NCI-H1105 treated with DMSO at 0.1 percent for 48 hours (cell line): ENCODE measurements at regions not wholly inside any gene's neighbourhood (a gene's known extent, or its start where the extent isn't known, plus 50 kb on each side); places are given as distances from the start of the nearest gene placed in this dataset.
"Not testable (repeated sequence)": the region's sequence is repeated elsewhere in the genome, so short reads cannot be mapped to it uniquely, and the experiment has no call there.

Experiments
- DNase-seq: peaks from one replicate; lab custom pipeline; 2025; lab: John Stamatoyannopoulos, UW

DNA sequence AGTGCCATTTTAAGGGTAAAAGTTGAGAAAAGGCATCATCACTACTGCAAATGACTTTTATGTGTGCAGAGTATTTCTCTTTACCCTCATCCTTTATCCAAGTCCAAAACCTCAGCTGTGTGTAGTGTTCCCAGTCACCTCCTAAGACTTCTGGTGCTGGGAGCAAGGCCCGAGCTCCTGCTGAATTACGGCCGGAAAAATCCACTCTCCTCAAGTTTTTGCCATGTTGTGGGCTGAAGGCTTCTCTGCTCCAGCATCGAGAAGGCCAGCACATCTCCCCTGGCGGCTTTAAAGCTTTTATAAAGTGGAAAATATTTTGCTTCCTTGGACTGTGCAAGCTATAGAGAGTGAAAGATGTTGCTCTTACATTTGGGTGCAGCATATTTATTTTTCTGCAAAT lies 153.2 kb upstream of the THBS2 start:
- DNase-seq = no peak

DNA sequence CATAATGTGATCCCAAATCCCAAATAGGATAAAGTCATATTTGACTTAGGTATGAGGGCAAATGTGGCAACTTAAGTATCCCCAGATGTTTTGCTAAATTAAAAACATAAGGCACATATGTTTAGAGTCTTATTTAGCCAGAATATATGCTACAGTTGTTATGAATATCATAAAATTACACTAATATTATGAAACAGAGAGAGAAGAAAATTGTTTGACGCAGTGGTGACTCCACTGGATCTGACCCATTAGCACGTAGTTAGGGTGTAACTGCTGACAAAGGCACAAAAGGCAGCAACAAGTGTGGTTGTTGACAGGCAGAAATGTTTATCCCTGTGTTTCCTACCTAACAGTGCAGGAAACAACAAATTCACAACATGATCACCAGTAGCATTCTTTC lies 152.4 kb upstream of the THBS2 start:
- DNase-seq = no peak

DNA sequence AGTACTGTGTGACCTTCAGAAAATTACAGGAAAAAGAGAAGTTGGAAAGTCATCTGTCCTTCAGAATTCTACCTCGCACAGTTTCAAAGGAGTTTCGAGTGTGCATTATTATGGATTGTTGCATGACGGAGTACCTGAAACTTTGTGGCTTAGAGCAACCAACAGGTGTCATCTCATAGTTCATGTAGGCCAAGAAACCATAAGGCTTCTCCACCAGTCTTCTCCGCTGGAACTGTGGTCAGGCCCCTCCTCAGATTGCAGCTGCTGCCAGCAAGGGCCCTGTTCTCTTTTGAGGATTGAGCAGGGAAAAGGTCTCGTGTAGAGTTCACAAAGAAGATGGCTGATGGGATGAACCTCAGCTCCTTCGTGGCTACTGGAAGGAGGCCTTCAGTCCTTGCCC lies 151.2 kb upstream of the THBS2 start:
- DNase-seq = no peak

DNA sequence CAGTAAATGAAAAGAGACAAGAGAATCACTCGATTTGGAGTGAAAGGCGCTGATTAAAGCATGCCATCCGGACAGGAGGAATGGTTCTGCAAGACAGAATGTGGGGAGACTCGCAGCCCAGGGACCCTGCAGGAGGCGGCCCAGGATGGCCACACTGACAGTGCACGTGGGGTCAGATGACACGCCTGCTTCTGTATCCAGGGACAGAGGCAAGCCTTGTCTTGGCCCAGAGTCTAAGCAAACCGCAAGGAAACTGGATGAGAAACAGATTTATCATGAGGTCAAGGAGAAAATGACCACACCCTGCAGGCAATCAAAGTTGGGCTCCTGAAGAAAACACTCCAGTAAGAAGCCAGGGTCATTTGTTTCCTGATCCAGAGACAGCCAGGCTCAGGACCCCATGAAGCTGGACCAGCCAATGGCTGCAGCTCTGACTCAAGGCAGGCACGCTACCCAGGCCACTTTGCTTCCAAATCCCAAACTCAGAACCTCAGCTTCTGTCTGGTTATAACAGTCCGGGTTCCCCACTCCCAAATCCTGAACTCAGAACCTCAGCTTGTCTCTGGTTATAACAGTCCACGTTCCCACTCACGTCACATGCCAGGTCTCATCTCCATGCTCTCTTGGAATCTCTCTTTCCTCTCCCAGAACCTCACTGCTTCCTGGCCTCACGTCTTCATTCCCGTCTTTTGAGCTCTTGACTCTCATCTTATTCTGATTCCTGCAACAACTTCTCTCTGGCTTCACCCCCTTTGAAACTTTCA lies 144.9 kb upstream of the THBS2 start:
- no peak for DNase-seq

DNA sequence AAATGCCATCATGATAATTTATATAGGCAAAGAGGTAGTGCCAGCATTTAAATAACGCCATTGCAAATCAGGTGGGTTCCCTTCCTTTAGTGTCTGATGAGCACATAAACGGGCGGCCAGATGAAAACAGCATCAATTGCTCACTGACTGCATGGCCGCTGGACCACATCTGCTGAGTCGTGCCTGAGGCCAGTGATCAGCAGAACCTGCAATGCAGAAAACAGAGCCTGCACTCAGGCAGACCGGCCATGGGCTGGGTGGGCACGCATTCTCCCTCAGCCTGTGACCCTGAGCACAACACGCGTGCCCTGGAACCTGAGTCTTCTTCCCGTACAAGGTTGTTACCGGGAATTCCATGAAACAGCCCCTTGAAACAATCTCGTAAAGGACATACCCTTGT lies 144.0 kb upstream of the THBS2 start:
- DNase-seq = no peak

DNA sequence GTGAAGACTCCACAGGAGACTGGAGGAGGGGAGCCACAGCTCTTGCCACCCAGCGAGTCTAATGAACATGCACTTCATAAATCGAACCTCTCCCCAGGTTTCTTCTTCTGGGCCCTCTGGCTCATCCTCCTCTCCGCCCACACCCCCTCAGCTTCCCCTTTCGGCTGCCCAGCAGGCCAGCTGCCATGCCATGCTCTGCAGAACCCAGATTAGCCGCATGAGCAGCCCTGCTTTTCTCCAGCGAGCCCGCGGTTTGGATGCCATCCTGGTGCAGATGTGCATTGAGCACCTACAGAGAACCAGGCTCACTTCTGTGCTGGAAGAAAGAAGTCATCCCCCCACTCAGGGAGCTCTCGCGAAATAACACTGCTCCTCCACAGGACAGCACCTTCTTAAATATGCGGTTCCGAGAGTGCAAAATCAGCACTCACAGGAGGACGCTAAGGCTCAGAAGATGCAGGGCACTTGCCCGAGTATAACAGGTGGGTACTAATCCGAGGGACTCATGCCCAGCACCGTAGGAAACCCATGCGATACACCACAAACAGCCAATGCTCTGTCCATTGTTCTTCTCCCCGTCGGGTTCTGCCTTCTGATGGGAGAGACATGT lies 143.0 kb upstream of the THBS2 start:
- no peak for DNase-seq

DNA sequence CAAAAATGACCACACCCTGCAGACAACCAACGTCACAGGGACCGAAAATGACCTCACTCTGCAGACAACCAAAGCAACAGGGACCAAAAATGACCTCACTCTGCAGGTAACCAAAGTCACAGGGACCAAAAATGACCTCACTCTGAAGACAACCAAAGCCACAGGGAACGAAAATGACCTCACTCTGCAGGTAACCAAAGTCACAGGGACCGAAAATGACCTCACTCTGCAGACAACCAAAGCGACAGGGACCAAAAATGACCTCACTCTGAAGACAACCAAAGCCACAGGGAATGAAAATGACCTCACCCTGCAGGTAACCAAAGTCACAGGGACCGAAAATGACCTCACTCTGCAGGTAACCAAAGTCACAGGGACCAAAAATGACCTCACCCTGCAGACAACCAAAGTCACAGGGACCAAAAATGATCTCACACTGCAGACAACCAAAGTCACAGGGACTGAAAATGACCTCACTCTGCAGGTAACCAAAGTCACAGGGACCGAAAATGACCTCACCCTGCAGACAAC lies 142.4 kb upstream of the THBS2 start:
- DNase-seq = not testable (repeated sequence)

DNA sequence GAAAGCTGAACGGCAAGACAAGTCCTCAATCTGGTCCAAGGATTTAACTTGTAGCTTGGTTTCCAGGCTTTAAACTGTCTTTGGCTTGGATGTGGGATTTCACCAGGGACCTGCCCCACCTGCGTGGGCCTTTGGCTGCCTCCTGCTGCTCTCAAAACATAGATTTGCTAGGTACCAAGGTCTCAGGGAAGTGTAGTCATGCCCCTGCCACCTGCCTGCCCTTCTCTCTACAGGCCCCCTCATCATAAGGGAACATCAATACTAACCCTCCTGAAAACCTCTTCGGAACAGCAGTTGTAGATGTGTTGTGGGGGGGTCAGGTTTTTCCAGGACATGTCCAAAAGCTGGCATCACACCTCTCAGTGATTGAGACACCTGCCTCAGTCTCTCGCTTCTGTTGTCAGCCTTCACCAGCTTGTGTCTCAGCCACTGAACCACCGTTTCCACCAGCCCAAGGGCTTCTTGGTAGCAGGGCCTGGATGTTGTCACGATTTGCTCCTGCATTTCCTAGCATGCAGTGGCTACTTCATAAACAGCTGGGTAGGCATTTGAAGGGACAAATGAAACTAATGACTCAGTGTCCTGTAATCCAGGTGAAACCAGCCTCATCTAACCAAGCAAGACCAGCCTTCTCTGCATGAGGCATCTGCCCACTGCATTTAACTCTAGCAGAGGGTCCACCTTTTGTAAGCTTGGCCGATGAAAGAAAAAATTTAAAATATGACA lies 141.6 kb upstream of the THBS2 start:
- no peak for DNase-seq

DNA sequence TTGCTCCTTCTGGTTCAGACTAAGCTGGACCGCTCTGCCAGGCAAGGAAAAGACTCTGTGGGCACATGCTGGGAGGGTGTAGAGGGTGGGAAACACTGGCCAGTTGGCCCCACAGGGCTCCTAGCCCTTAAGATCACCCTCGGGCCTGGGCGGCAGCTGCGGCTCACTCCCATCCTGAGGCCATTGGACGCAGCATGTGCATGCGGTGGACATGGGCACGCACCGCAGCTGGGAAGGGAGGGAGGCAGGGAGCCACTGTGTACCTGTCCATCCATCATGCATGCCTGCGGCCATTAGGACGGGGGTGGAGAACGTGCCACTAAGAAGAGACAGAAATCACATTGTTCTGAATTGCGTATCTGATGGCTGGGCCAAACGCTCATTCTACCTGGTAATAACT lies 140.1 kb upstream of the THBS2 start:
- no peak for DNase-seq

DNA sequence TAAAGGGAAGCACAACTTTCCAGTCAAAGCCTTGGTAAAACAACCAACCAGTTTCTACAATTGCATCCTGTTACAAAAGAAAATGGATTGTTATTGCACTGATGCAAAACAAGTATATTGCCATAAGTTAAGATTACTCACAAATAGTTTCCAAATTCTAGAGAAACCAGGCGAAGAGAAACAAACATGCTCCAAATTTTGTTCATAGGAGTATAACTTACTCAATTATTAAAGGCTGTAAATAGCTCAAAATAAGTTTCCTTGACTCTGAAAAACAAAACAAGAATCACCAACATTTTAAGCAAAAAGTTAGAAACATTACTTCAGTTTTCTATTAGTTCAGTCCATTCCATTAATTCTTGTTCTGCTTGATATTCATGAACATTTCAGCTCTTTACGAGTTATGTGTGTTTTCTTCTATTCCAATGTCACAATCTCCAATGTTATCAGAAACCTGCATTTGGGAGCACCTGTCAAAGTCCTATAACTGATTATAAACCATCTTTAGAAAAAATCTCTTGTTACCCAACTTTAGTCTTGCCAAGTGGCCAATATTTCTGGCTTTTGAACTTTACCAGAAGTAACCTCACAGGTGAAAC lies 137.9 kb upstream of the THBS2 start:
- DNase-seq = no peak

DNA sequence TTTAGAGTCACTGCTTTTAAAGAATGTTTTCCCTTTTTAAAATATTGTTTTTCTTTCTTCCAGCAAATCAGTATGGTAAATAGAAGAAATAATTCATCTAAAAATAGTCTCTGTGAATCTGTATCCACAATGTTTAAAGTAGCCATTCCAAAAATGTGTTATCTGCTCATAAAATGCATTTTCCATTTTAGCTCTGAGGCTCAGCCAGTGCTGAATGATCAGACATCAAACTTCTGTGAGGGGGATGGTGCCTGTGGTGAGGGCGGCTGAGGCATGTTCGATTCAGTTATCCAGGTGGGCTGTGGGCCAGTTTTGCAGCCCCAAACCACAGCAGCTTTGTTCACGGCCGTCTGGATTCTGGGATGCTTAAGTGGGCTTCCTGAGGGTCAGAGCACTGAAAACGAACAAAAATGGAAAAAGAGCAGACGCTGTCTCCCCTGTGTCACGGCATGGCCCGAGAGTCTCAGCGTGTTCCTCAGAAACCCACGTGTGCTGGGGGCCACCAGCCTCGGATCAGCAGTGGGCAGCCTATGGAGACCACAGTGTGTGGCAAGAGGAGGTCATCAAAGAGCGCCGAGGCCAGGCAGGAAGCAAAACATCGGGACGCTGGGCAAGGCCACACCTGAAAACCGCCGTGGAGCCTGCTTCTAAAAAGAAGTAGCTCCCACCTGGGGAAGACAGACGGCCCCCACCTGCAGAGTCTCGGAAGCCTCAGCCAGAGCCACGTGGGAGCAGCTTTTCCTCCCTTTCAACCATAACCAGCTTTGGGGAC lies 134.9 kb upstream of the THBS2 start:
- DNase-seq = no peak

DNA sequence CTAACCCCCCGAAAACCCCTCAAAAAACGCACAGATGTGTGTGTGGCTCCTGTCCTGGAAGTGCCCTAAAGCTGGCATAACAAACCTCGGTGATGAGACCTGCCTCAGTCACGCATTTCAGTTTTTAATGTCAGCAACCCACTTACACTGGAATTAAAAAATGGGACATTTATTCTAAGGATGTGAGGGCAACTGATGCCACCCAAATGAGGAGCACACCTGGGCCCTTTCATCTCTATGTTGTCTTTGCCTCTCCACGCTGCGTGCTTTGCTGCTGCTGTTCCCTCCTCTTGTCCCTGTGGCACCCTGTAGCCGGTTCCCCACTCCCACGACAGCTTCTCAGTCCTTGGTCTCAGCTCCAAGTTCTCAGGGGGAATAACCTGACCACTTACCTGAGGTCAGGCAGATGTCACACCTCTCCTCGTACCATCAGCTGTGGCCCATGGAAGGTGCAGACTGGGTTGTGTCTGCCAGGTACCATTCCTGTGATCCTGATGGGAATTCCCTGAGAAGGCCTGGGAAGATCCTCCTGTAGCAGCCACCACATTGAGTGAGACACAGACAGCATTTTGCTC lies 134.2 kb upstream of the THBS2 start:
- no peak for DNase-seq

DNA sequence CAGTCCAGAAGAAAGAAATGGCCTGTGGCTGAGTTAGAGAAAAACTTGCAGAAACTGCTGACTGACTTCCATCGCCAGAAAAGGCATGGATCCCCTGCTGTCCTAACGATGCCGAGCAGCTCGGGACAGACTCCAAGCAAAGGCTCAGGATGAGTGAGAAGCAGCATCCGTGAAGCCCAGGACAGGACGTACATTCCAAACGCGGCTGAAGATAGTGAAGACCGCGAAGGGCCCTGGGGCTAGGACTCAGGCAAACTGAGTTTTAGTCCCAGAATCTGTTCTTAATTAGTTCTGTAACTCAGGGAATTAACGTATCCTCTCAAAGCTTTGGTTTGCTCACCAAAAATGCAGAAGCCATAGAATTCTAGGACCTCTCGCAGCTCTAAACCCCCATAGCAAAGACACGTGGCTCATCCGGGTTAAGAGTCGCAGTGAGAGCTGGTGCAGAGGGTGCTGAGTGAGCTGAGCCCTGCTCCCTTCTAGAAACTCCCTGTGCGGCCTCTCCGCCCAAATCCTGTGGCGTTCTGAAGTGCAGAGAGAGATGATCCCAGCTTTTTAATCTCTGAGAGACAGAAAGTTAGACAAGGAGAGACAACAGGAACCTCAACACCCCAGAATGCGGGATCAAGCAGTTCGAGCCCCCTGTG lies 132.9 kb upstream of the THBS2 start:
- DNase-seq = no peak

DNA sequence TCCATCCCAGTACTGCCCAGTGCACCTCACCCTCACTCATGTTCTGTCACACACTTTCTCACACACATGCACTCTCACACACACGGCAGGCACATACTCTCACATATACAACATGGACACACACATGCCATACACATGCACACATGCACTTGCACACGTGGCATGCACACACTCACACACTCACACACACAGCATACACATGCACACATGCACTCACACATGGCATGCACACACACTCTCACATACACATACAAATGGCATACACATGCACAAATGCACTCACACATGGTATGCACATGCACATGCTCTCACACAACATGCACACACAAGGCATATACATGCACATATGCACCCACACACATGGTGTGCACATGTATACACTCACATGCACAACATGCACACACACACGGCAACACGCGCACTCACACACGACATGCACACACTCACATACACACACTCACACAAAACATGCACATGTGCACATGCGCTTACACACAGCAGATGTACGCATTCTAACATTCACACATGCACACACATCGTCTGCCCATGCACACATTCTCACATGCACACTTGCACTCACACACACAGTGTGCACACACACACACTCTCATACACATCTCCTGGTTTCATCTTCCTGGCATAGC lies 131.7 kb upstream of the THBS2 start:
- DNase-seq = no peak

DNA sequence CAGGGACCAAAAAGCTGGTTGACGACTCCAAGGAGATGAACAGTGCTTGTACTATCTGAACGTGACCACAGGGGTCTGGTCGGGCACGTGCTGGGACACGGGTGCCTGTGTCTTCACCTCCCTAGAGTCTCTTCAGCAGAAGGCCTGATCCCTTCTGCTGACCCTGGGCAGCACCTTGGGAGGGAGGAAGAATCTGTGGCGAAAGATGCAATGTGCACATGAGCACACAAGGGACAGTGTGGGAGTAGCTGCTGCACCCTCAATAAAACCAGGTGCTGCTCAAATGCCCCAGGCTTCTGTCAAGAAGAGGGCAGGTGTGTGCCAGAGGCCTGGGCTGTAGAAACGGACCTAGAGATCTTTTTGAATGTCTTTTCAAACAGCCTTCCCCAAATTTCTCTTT lies 130.6 kb upstream of the THBS2 start:
- no peak for DNase-seq

DNA sequence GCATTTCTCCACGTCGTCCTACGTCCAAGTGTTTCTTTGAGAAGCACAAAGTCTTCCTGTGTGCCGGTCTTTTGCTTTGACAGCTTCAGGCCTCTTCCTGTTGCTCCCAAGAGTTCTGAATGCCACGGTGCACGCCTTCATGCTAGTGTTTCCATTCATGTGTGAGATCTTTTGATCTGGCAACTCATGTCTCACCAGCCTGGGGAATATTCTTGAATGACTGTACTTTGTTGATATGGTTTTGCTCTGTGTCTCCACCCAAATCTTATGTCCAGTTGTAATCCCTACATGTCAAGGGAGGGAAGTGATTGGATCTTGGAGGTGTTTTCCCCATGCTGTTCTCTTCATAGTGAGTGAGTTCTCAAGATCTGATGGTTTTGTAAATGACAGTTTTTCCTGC lies 129.6 kb upstream of the THBS2 start:
- no peak for DNase-seq

DNA sequence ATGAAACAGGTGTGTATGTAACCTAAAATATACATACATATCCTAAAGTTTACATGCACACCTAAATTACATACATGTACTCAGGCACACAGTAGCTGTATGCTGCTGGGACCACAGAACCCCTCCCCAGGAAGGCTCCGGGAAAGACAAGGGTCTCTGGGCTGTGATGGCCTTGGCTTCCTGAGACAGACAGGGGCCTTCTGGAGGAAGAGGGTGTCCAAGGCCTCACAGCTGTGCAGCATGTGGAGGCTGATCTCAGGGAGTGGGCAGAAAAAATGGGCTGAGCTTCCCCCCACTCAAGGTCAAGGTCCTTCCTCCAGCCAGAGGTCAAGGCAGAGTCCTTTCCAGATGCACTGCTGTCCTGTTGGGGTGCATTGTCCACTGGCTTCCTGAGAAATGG lies 129.1 kb upstream of the THBS2 start:
- no peak for DNase-seq

DNA sequence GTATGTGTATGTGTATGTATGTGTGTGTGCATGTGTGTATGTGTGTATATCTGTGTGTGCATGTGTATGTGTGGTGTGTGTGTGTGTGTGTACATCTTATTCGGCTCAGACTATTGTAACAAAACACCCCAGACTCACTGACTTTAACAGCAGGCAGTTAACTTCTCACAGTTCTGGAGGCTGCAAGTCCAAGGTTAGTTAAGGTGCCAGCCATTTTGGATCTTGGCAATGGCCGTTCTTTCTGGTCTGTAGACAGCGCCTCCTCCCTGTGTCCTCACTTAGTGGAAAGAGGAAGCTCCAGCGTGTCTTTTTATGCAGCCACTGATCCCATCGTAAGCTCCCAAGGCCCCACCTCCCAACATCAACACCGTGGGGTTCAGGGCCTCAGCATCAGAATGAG lies 128.3 kb upstream of the THBS2 start:
- DNase-seq = no peak

DNA sequence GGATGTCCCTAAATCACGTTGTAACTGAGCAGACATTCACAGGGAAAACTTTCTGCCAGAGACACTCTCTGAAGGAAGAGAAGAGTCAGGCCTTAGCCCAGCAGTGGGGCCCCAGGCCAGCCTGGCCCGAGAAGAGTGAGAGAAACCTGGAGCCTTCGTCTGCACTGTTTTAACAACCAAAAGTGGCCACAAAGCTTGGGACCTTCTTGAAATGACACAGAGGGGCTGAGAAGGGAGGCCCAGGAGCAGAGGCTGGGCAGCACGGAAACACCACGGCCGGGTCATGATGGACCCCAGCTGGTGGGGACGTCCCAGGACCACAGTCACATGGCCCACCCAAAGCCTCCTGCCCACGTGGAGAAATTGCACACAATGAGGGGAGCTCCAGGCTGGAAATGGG lies 126.8 kb upstream of the THBS2 start:
- no peak for DNase-seq

DNA sequence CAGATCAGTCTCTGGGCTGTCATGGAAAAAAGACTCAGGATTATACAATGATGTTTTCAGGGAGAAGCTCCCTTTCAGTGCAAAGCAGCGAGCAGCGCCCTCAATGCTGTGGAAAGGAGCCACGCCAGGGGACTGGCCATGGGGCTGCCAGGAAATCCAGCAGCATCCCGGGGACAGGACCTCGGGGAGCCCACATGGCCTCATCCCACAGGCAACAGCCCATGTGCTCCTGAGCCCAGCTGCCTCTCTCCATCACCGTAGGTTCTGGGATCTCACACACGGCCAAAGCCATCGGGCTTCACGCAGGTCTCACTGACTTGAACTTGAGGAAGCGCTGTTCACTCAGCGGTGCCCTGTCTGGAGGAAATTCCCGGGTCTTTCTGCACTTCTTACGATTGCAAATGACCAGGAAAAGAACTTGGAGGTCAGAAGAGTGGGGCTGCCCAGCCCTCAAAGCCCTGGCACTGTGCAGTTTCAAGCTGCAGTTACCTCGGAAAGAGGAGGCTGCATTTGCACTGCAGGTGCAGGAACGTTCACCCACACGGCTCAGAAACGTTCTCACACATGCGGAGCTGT lies 125.9 kb upstream of the THBS2 start:
- no peak for DNase-seq
